ENCODE measurements at regions not wholly inside any gene's neighbourhood (a gene's known extent, or its start where the extent isn't known, plus 50 kb on each side); places are given as distances from the start of the nearest gene placed in this dataset.

- no peak for TF ChIP-seq CTCF (IDR thresholded peaks at IDR 0.05)
- TF ChIP-seq POLR2A (IDR thresholded peaks at IDR 0.05), result no peak
Measured at GRCh38 chr2:145036421-145037011, 516.6 kb upstream of the ZEB2 start.

Measured in Peyer's patch (tissue), 4 donors.